ENCODE measurements at regions not wholly inside any gene's neighbourhood (a gene's known extent, or its start where the extent isn't known, plus 50 kb on each side); places are given as distances from the start of the nearest gene placed in this dataset.

- no peak for DNase-seq (ENCODE audit: low spot score)
Observed at GRCh38 chr9:135338546-135338945, 141.0 kb upstream of the PPP1R26 start.

GRCh38 chr9:135339378-135339973, 140.1 kb upstream of the PPP1R26 start:
- no peak for DNase-seq (ENCODE audit: low spot score)

- DNase-seq (ENCODE audit: low spot score): no peak
Observed at GRCh38 chr9:135340143-135340655, 139.4 kb upstream of the PPP1R26 start.

GRCh38 chr9:135340726-135341475, 138.7 kb upstream of the PPP1R26 start:
- no peak for DNase-seq (ENCODE audit: low spot score)

GRCh38 chr9:135341612-135342169, 137.9 kb upstream of the PPP1R26 start:
- DNase-seq (ENCODE audit: low spot score): no peak

GRCh38 chr9:135342206-135343130, 137.1 kb upstream of the PPP1R26 start:
- DNase-seq (ENCODE audit: low spot score): no peak

- no peak for DNase-seq (ENCODE audit: low spot score)
Observed at GRCh38 chr9:135343136-135343535, 136.4 kb upstream of the PPP1R26 start.

GRCh38 chr9:135343837-135344522, 135.6 kb upstream of the PPP1R26 start:
- peak; percentile 60 for DNase-seq (ENCODE audit: low spot score)

GRCh38 chr9:135344523-135344901, 135.1 kb upstream of the PPP1R26 start:
- DNase-seq (ENCODE audit: low spot score): no peak

- no peak for DNase-seq (ENCODE audit: low spot score)
Observed at GRCh38 chr9:135344915-135345500, 134.6 kb upstream of the PPP1R26 start.

GRCh38 chr9:135345775-135346433, 133.7 kb upstream of the PPP1R26 start:
- DNase-seq (ENCODE audit: low spot score): no peak

- DNase-seq (ENCODE audit: low spot score): no peak
Observed at GRCh38 chr9:135346438-135347050, 133.0 kb upstream of the PPP1R26 start.

- no peak for DNase-seq (ENCODE audit: low spot score)
Observed at GRCh38 chr9:135347461-135347860, 132.1 kb upstream of the PPP1R26 start.

- DNase-seq (ENCODE audit: low spot score): no peak
Observed at GRCh38 chr9:135348076-135348787, 131.3 kb upstream of the PPP1R26 start.

GRCh38 chr9:135348788-135349150, 130.8 kb upstream of the PPP1R26 start:
- DNase-seq (ENCODE audit: low spot score): no peak

GRCh38 chr9:135349212-135350002, 130.2 kb upstream of the PPP1R26 start:
- no peak for DNase-seq (ENCODE audit: low spot score)

- DNase-seq (ENCODE audit: low spot score): no peak
Observed at GRCh38 chr9:135350003-135350315, 129.6 kb upstream of the PPP1R26 start.

GRCh38 chr9:135353935-135354334, 125.6 kb upstream of the PPP1R26 start:
- DNase-seq (ENCODE audit: low spot score): no peak

Measured in SK-N-DZ (cell line).